ENCODE measurements at regions not wholly inside any gene's neighbourhood (a gene's known extent, or its start where the extent isn't known, plus 50 kb on each side); places are given as distances from the start of the nearest gene placed in this dataset.

DNA sequence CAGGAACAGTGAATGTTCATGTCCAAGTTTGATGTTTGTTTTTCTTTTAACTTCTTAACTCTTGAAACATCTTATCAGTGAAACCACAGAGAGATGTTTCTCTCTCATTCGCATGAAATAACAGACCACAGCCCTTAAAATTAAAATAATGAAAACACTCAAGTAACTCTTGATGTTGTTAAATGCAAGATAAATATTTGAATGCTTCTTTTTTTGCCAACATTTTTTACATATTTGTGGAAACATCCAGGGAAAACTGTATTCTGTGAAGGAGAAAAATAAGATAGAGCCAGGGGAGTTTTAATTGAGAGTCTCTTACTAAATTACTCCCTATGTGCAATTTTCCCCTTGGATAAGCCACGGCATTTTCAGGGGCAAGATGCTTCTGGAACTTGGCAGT, 361.8 kb upstream of the MGMT start:
- TF ChIP-seq, protein P1, sequence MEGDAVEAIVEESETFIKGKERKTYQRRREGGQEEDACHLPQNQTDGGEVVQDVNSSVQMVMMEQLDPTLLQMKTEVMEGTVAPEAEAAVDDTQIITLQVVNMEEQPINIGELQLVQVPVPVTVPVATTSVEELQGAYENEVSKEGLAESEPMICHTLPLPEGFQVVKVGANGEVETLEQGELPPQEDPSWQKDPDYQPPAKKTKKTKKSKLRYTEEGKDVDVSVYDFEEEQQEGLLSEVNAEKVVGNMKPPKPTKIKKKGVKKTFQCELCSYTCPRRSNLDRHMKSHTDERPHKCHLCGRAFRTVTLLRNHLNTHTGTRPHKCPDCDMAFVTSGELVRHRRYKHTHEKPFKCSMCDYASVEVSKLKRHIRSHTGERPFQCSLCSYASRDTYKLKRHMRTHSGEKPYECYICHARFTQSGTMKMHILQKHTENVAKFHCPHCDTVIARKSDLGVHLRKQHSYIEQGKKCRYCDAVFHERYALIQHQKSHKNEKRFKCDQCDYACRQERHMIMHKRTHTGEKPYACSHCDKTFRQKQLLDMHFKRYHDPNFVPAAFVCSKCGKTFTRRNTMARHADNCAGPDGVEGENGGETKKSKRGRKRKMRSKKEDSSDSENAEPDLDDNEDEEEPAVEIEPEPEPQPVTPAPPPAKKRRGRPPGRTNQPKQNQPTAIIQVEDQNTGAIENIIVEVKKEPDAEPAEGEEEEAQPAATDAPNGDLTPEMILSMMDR (conservative IDR thresholded peaks at IDR 0.05 in 1 of 2, IDR thresholded peaks at IDR 0.05 in 1 of 2; ENCODE audit: extremely low read depth in 1 of 2, insufficient read depth in 1 of 2, low read depth in 1 of 2, low read length in 2 of 2) = no peak
- TF ChIP-seq EZH2 (IDR thresholded peaks at IDR 0.05; ENCODE audit: borderline replicate concordance, low read length) = no peak

Data from mammary epithelial cell (primary cell).